ENCODE measurements at regions not wholly inside any gene's neighbourhood (a gene's known extent, or its start where the extent isn't known, plus 50 kb on each side); places are given as distances from the start of the nearest gene placed in this dataset.

DNA sequence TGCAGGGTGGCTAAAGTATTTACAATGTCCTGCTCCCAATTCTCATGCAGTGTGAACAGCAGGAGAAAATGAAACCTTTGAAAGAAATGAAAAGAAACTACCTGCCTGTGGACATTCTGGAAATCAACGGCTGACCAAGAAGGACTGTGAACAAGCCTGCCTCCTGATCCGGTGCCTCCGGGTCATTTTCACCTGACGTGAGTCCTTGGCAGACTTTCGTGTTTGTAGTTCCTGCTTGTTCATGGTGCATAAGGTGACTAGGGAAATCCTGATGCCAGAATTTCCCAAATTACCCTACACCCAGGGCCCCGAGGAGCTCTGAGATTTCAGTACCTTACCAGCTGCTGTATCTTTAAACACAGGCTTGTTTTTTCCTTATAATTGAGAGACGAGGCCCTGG is 317.5 kb downstream of the TLE1 start:
- no peak overlapping the region for H3K27ac ChIP-seq (ENCODE audit: control insufficient read depth, insufficient read depth, low read length)
- dilution Hi-C loops (cut with MboI; ENCODE audit: extremely low pct_ligation_motif_present, low sequenced_read_pairs) = no loop called here

DNA sequence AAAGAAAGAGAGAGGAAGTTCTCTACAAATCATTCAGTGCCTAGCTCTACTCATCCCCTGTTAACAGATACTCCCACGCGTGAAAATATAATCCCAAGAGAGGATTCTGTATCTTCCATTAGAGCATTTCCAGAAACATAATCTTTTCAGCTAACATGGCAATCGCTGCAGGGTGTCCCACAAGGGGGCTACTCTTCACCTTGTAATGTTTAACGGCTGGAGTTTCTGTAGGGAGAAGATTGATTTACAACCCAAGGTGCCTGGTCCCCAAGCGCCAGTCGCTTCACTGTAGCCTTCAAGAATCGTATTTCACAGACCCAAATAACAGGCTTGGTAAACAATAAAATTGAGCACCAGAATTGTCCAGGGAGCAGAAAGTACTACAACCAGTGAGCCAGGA is 318.7 kb downstream of the TLE1 start:
- dilution Hi-C loops (cut with MboI; ENCODE audit: extremely low pct_ligation_motif_present, low sequenced_read_pairs) = no loop called here
- Histone ChIP-seq H3K79me2 (ENCODE audit: control insufficient read depth, insufficient read depth, low read length) (no peaks in the 10 kb centered on the region), H4K20me1 (ENCODE audit: control insufficient read depth, extremely low read depth, insufficient read depth, low read length) (no peaks in the 10 kb centered on the region), H3K9ac (ENCODE audit: control insufficient read depth, extremely low read depth, insufficient read depth, low read length) (no peak overlapping the region), H3K4me2 (ENCODE audit: control insufficient read depth, extremely low read depth, insufficient read depth, low read depth, low read length) (no peak overlapping the region), H3K9me3 (ENCODE audit: control insufficient read depth, low read depth, low read length) (no peaks in the 10 kb centered on the region), H3K4me1 (ENCODE audit: control insufficient read depth, extremely low read depth, insufficient read depth, low read length) (no peaks in the 10 kb centered on the region), H3K27me3 (ENCODE audit: control insufficient read depth, extremely low read depth, insufficient read depth, low read length) (no peaks in the 10 kb centered on the region), H3K36me3 (ENCODE audit: control insufficient read depth in 2 of 2, extremely low read depth in 1 of 2, insufficient read depth in 2 of 2, low read length in 2 of 2) (no peaks in the 10 kb centered on the region), H3K9me1 (ENCODE audit: control insufficient read depth, extremely low read depth, insufficient read depth, low read length) (no peaks in the 10 kb centered on the region), H3K4me3 (ENCODE audit: control insufficient read depth in 2 of 3, extremely low read depth in 1 of 3, insufficient read depth in 2 of 3, low read depth in 1 of 3, low read length in 3 of 3) (no peak overlapping the region), H2AFZ (ENCODE audit: control insufficient read depth, low read length) (no peak overlapping the region), H3K27ac (ENCODE audit: control insufficient read depth, insufficient read depth, low read length) (no peak overlapping the region)
- FAIRE-seq = no peak
- TF ChIP-seq EZH2 (IDR thresholded peaks at IDR 0.05; ENCODE audit: low read length) = no peak
- TF ChIP-seq, protein P1, sequence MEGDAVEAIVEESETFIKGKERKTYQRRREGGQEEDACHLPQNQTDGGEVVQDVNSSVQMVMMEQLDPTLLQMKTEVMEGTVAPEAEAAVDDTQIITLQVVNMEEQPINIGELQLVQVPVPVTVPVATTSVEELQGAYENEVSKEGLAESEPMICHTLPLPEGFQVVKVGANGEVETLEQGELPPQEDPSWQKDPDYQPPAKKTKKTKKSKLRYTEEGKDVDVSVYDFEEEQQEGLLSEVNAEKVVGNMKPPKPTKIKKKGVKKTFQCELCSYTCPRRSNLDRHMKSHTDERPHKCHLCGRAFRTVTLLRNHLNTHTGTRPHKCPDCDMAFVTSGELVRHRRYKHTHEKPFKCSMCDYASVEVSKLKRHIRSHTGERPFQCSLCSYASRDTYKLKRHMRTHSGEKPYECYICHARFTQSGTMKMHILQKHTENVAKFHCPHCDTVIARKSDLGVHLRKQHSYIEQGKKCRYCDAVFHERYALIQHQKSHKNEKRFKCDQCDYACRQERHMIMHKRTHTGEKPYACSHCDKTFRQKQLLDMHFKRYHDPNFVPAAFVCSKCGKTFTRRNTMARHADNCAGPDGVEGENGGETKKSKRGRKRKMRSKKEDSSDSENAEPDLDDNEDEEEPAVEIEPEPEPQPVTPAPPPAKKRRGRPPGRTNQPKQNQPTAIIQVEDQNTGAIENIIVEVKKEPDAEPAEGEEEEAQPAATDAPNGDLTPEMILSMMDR (optimal IDR thresholded peaks at IDR 0.05 in 1 of 3, IDR thresholded peaks at IDR 0.05 in 1 of 3, conservative IDR thresholded peaks at IDR 0.05 in 1 of 3; ENCODE audit: extremely low read depth in 1 of 3, insufficient read depth in 2 of 3, low read length in 3 of 3) = no peak
- no peak for DNase-seq (ENCODE audit: low read depth, low spot score)

More for the DNA sequence above, 317.5 kb downstream of the TLE1 start:
- FAIRE-seq (no peak), DNase-seq (ENCODE audit: low read depth, low spot score) (no peak)
- Histone ChIP-seq H3K4me2 (ENCODE audit: control insufficient read depth, extremely low read depth, insufficient read depth, low read depth, low read length) (no peak overlapping the region), H3K9me3 (ENCODE audit: control insufficient read depth, low read depth, low read length) (no peaks in the 10 kb centered on the region), H3K4me3 (ENCODE audit: control insufficient read depth in 2 of 3, extremely low read depth in 1 of 3, insufficient read depth in 2 of 3, low read depth in 1 of 3, low read length in 3 of 3) (no peak overlapping the region), H2AFZ (ENCODE audit: control insufficient read depth, low read length) (peak overlapping the region; percentile 4), H3K9me1 (ENCODE audit: control insufficient read depth, extremely low read depth, insufficient read depth, low read length) (no peaks in the 10 kb centered on the region), H3K79me2 (ENCODE audit: control insufficient read depth, insufficient read depth, low read length) (no peaks in the 10 kb centered on the region), H3K4me1 (ENCODE audit: control insufficient read depth, extremely low read depth, insufficient read depth, low read length) (no peaks in the 10 kb centered on the region), H4K20me1 (ENCODE audit: control insufficient read depth, extremely low read depth, insufficient read depth, low read length) (no peaks in the 10 kb centered on the region), H3K27me3 (ENCODE audit: control insufficient read depth, extremely low read depth, insufficient read depth, low read length) (no peaks in the 10 kb centered on the region), H3K36me3 (ENCODE audit: control insufficient read depth in 2 of 2, extremely low read depth in 1 of 2, insufficient read depth in 2 of 2, low read length in 2 of 2) (no peaks in the 10 kb centered on the region), H3K9ac (ENCODE audit: control insufficient read depth, extremely low read depth, insufficient read depth, low read length) (no peak overlapping the region)
- TF ChIP-seq, protein P1 (optimal IDR thresholded peaks at IDR 0.05 in 1 of 3, IDR thresholded peaks at IDR 0.05 in 1 of 3, conservative IDR thresholded peaks at IDR 0.05 in 1 of 3; ENCODE audit: extremely low read depth in 1 of 3, insufficient read depth in 2 of 3, low read length in 3 of 3) = no peak
- TF ChIP-seq EZH2 (IDR thresholded peaks at IDR 0.05; ENCODE audit: low read length) = no peak
